ENCODE measurements at regions not wholly inside any gene's neighbourhood (a gene's known extent, or its start where the extent isn't known, plus 50 kb on each side); places are given as distances from the start of the nearest gene placed in this dataset.
"Not testable (repeated sequence)": the region's sequence is repeated elsewhere in the genome, so short reads cannot be mapped to it uniquely, and the experiment has no call there.

- H3K9me3 Mint-ChIP-seq = no peaks in the 10 kb centered on the region
- no peak for DNase-seq
- H3K4me1 Mint-ChIP-seq = no peaks in the 10 kb centered on the region
- H3K27me3 Mint-ChIP-seq (ENCODE audit: low read depth in 3 of 3) = peaks cover 0 to 9% (median 2%) of the 10 kb centered on the region in 3 donors
- H3K36me3 Mint-ChIP-seq = peaks cover 0 to 4% (median 0%) of the 10 kb centered on the region in 3 donors
- no peak overlapping the region for H3K27ac Mint-ChIP-seq
- H3K4me3 Mint-ChIP-seq = no peak overlapping the region
These were observed 122.2 kb upstream of the TBCA start for GRCh38 chr5:77898385-77898784.

- H3K4me1 Mint-ChIP-seq = no peaks in the 10 kb centered on the region
- DNase-seq = no peak
- H3K36me3 Mint-ChIP-seq = peaks cover 0 to 4% (median 0%) of the 10 kb centered on the region in 3 donors
- H3K9me3 Mint-ChIP-seq = no peaks in the 10 kb centered on the region
- H3K4me3 Mint-ChIP-seq = no peak overlapping the region
- H3K27ac Mint-ChIP-seq = no peak overlapping the region
- peaks cover 0 to 9% (median 2%) of the 10 kb centered on the region in 3 donors for H3K27me3 Mint-ChIP-seq (ENCODE audit: low read depth in 3 of 3)
These were observed 120.2 kb upstream of the TBCA start for GRCh38 chr5:77896338-77896737.

GRCh38 chr5:77894103-77894502, 118.0 kb upstream of the TBCA start:
- H3K27ac Mint-ChIP-seq; H3K36me3 Mint-ChIP-seq; H3K4me1 Mint-ChIP-seq; H3K4me3 Mint-ChIP-seq; H3K9me3 Mint-ChIP-seq; H3K27me3 Mint-ChIP-seq (ENCODE audit: low read depth in 3 of 3); DNase-seq: not testable (repeated sequence)

GRCh38 chr5:77893225-77893860, 117.2 kb upstream of the TBCA start:
- Mint-ChIP-seq H3K4me1 (no peaks in the 10 kb centered on the region), H3K27ac (no peak overlapping the region), H3K36me3 (no peaks in the 10 kb centered on the region), H3K4me3 (no peak overlapping the region), H3K27me3 (ENCODE audit: low read depth in 3 of 3) (peaks cover 0 to 6% (median 0%) of the 10 kb centered on the region in 3 donors), H3K9me3 (no peaks in the 10 kb centered on the region)
- DNase-seq = no peak

- H3K27ac Mint-ChIP-seq = no peak overlapping the region
- DNase-seq = no peak
- no peaks in the 10 kb centered on the region for H3K4me1 Mint-ChIP-seq
- H3K9me3 Mint-ChIP-seq = no peaks in the 10 kb centered on the region
- peaks cover 0 to 5% (median 0%) of the 10 kb centered on the region in 3 donors for H3K27me3 Mint-ChIP-seq (ENCODE audit: low read depth in 3 of 3)
- no peak overlapping the region for H3K4me3 Mint-ChIP-seq
- H3K36me3 Mint-ChIP-seq = no peaks in the 10 kb centered on the region
These were observed 116.2 kb upstream of the TBCA start for GRCh38 chr5:77892061-77893010.

GRCh38 chr5:77885519-77885918, 109.4 kb upstream of the TBCA start:
- no peaks in the 10 kb centered on the region for H3K9me3 Mint-ChIP-seq
- H3K4me3 Mint-ChIP-seq = no peak overlapping the region
- DNase-seq = no peak
- H3K36me3 Mint-ChIP-seq = no peaks in the 10 kb centered on the region
- peaks cover 0 to 8% of the 10 kb centered on the region in 2 donors for H3K4me1 Mint-ChIP-seq
- H3K27ac Mint-ChIP-seq = no peak overlapping the region
- H3K27me3 Mint-ChIP-seq (ENCODE audit: low read depth in 3 of 3) = peaks cover 2 to 5% (median 3%) of the 10 kb centered on the region in 3 donors

- Mint-ChIP-seq H3K27ac (no peak overlapping the region), H3K4me1 (peaks cover 0 to 8% of the 10 kb centered on the region in 2 donors), H3K9me3 (no peaks in the 10 kb centered on the region), H3K4me3 (no peak overlapping the region), H3K27me3 (ENCODE audit: low read depth in 3 of 3) (peaks cover 2 to 5% (median 3%) of the 10 kb centered on the region in 3 donors), H3K36me3 (no peaks in the 10 kb centered on the region)
- no peak for DNase-seq
These were observed 106.6 kb upstream of the TBCA start for GRCh38 chr5:77882670-77883257.

GRCh38 chr5:77881528-77881927, 105.4 kb upstream of the TBCA start:
- Mint-ChIP-seq H3K4me3 (no peak overlapping the region), H3K27me3 (ENCODE audit: low read depth in 3 of 3) (peaks cover 2 to 3% (median 3%) of the 10 kb centered on the region in 3 donors), H3K27ac (no peak overlapping the region)

GRCh38 chr5:77877516-77878355, 101.6 kb upstream of the TBCA start:
- H3K9me3 Mint-ChIP-seq = peaks cover 0 to 1% (median 0%) of the 10 kb centered on the region in 6 donors
- H3K4me3 Mint-ChIP-seq = no peak overlapping the region
- H3K27ac Mint-ChIP-seq = no peak overlapping the region
- no peaks in the 10 kb centered on the region for H3K36me3 Mint-ChIP-seq
- DNase-seq = no peak
- H3K4me1 Mint-ChIP-seq = no peaks in the 10 kb centered on the region
- peaks cover 0 to 3% (median 0%) of the 10 kb centered on the region in 3 donors for H3K27me3 Mint-ChIP-seq (ENCODE audit: low read depth in 3 of 3)

More at GRCh38 chr5:77881528-77881927, 105.4 kb upstream of the TBCA start:
- no peaks in the 10 kb centered on the region for H3K9me3 Mint-ChIP-seq
- H3K4me1 Mint-ChIP-seq = peaks cover 0 to 8% of the 10 kb centered on the region in 2 donors
- DNase-seq = no peak
- H3K36me3 Mint-ChIP-seq = no peaks in the 10 kb centered on the region

- no peaks in the 10 kb centered on the region for H3K36me3 Mint-ChIP-seq
- peaks cover 0 to 1% (median 0%) of the 10 kb centered on the region in 6 donors for H3K9me3 Mint-ChIP-seq
- H3K27me3 Mint-ChIP-seq (ENCODE audit: low read depth in 3 of 3) = peaks cover 0 to 3% (median 0%) of the 10 kb centered on the region in 3 donors
- H3K4me1 Mint-ChIP-seq = no peaks in the 10 kb centered on the region
- H3K27ac Mint-ChIP-seq = no peak overlapping the region
- no peak for DNase-seq
- no peak overlapping the region for H3K4me3 Mint-ChIP-seq
These were observed 100.8 kb upstream of the TBCA start for GRCh38 chr5:77876862-77877502.

GRCh38 chr5:77876316-77876715, 100.2 kb upstream of the TBCA start:
- peaks cover 0 to 3% (median 0%) of the 10 kb centered on the region in 3 donors for H3K27me3 Mint-ChIP-seq (ENCODE audit: low read depth in 3 of 3)
- H3K27ac Mint-ChIP-seq = no peak overlapping the region

GRCh38 chr5:77874691-77875090, 98.6 kb upstream of the TBCA start:
- H3K36me3 Mint-ChIP-seq = no peaks in the 10 kb centered on the region
- H3K9me3 Mint-ChIP-seq = peaks cover 0 to 1% (median 0%) of the 10 kb centered on the region in 6 donors
- H3K4me3 Mint-ChIP-seq = no peak overlapping the region
- H3K4me1 Mint-ChIP-seq = no peaks in the 10 kb centered on the region
- peaks cover 0 to 3% (median 0%) of the 10 kb centered on the region in 3 donors for H3K27me3 Mint-ChIP-seq (ENCODE audit: low read depth in 3 of 3)
- no peak for DNase-seq
- H3K27ac Mint-ChIP-seq = no peak overlapping the region

More at GRCh38 chr5:77876316-77876715, 100.2 kb upstream of the TBCA start:
- Mint-ChIP-seq H3K9me3 (peaks cover 0 to 1% (median 0%) of the 10 kb centered on the region in 6 donors), H3K4me3 (no peak overlapping the region), H3K4me1 (no peaks in the 10 kb centered on the region), H3K36me3 (no peaks in the 10 kb centered on the region)
- no peak for DNase-seq

- H3K27ac Mint-ChIP-seq = no peak overlapping the region
- no peak overlapping the region for H3K4me3 Mint-ChIP-seq
- no peaks in the 10 kb centered on the region for H3K4me1 Mint-ChIP-seq
- no peak for DNase-seq
- peaks cover 0 to 1% (median 0%) of the 10 kb centered on the region in 6 donors for H3K9me3 Mint-ChIP-seq
- H3K27me3 Mint-ChIP-seq (ENCODE audit: low read depth in 3 of 3) = peaks cover 0 to 3% (median 0%) of the 10 kb centered on the region in 3 donors
- H3K36me3 Mint-ChIP-seq = no peaks in the 10 kb centered on the region
These were observed 97.1 kb upstream of the TBCA start for GRCh38 chr5:77873239-77873638.
